GM12891 (cell line): ENCODE measurements at regions not wholly inside any gene's neighbourhood (a gene's known extent, or its start where the extent isn't known, plus 50 kb on each side); places are given as distances from the start of the nearest gene placed in this dataset.

Experiments
- POLR2A ChIP-seq: IDR thresholded peaks from 2 replicates; pipeline ENCODE4 v1.6.1; 2011; ENCODE audit warnings: low read depth, low read length, control low read depth
- POLR2AphosphoS5 ChIP-seq: IDR thresholded peaks from 2 replicates; pipeline ENCODE4 v1.6.1; 2011; ENCODE audit warnings: low read depth, low read length, control low read depth
- TAF1 ChIP-seq: IDR thresholded peaks from 2 replicates; pipeline ENCODE4 v1.6.1; 2011; ENCODE audit warnings: low read depth, low read length, control low read depth

- TF ChIP-seq TAF1 (no peak), POLR2AphosphoS5 (no peak), POLR2A (no peak)
These were observed 66.0 kb upstream of the ACSL3 start for GRCh38 chr2:222794585-222795449.
